ENCODE measurements at regions not wholly inside any gene's neighbourhood (a gene's known extent, or its start where the extent isn't known, plus 50 kb on each side); places are given as distances from the start of the nearest gene placed in this dataset.
A peak's percentile ranks its signal among the peaks of the same experiment; 100 is the strongest.
"Not testable (repeated sequence)": the region's sequence is repeated elsewhere in the genome, so short reads cannot be mapped to it uniquely, and the experiment has no call there.

- DNase-seq (ENCODE audit: low read depth), result peak; percentile 43
- H3K4me3 ChIP-seq (ENCODE audit: low read length), result peak overlapping the region; percentile 11
- TF ChIP-seq, protein P1, sequence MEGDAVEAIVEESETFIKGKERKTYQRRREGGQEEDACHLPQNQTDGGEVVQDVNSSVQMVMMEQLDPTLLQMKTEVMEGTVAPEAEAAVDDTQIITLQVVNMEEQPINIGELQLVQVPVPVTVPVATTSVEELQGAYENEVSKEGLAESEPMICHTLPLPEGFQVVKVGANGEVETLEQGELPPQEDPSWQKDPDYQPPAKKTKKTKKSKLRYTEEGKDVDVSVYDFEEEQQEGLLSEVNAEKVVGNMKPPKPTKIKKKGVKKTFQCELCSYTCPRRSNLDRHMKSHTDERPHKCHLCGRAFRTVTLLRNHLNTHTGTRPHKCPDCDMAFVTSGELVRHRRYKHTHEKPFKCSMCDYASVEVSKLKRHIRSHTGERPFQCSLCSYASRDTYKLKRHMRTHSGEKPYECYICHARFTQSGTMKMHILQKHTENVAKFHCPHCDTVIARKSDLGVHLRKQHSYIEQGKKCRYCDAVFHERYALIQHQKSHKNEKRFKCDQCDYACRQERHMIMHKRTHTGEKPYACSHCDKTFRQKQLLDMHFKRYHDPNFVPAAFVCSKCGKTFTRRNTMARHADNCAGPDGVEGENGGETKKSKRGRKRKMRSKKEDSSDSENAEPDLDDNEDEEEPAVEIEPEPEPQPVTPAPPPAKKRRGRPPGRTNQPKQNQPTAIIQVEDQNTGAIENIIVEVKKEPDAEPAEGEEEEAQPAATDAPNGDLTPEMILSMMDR (conservative IDR thresholded peaks at IDR 0.05; ENCODE audit: low read depth, low read length), result peak; percentile 84
Observed at GRCh38 chr12:85468356-85469157, 188.5 kb downstream of the ALX1 start.

- peak overlapping the region; percentile 11 for H3K4me3 ChIP-seq (ENCODE audit: low read length)
- peak; percentile 50 for DNase-seq (ENCODE audit: low read depth)
Observed at GRCh38 chr12:85469158-85470086, 189.4 kb downstream of the ALX1 start.

GRCh38 chr12:85475277-85475676 is 195.3 kb downstream of the ALX1 start:
- H3K4me3 ChIP-seq (ENCODE audit: low read length); DNase-seq (ENCODE audit: low read depth): not testable (repeated sequence)

DNA sequence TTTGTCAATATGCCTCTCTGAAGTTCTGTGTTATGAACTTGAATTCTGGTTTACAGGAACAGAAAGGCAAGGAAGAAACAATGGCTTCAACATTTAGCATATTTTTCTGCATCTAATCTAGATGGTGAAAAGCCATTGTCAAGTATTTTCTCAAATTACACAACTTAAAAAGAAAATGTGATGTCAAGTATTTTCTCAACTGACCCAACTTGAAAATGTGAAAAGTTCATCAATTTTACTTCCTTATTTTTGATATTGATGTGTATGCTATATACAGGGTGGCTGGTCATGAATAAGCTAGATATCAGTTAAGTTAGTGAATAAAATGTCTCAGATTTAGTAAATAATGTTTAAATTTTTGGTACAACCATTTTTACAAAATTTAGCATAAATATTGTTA is 196.7 kb downstream of the ALX1 start:
- TF ChIP-seq, protein P1 (conservative IDR thresholded peaks at IDR 0.05; ENCODE audit: low read depth, low read length), result no peak
- DNase-seq (ENCODE audit: low read depth), result no peak
- no peak overlapping the region for H3K4me3 ChIP-seq (ENCODE audit: low read length)

DNA sequence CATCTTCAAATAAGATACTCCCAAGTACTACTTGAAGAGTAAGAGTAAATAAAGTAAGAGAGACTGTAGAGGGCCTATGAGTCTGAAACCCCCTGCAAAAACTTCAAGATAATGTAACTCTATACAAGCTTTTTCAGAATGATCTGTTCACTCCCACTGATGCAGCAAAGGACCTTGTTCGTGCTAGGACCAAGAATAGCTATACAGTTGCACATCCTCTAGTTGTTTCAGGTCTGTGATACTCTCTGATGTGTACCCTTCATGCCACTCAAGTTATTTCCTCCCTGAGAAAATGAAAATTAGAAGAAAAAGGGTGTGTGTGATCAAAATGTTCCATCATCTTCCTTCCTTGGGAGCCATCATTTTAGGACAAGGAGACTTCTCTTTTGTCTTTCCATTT is 204.4 kb downstream of the ALX1 start:
- DNase-seq (ENCODE audit: low read depth), result no peak
- TF ChIP-seq, protein P1 (conservative IDR thresholded peaks at IDR 0.05; ENCODE audit: low read depth, low read length), result no peak
- no peak overlapping the region for H3K4me3 ChIP-seq (ENCODE audit: low read length)

DNA sequence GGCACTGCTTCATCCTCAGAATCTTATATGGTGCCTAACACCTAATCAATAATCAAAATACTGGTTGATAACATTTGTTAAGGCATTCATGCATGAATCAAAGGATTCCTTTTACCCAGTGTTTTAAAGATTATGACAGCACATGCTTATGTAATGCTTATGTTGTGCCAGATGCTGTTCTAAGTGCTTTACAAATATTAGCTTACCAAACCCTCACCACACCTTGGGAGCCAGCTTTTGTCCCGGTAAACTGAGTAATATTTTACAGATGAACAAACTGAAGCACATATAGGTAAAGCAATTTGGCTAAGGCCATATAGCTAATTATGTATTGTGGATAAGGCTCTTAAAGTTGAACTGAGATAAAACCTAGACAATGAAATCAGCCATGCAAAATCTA is 209.2 kb downstream of the ALX1 start:
- TF ChIP-seq, protein P1 (conservative IDR thresholded peaks at IDR 0.05; ENCODE audit: low read depth, low read length), result no peak
- no peak overlapping the region for H3K4me3 ChIP-seq (ENCODE audit: low read length)
- no peak for DNase-seq (ENCODE audit: low read depth)

DNA sequence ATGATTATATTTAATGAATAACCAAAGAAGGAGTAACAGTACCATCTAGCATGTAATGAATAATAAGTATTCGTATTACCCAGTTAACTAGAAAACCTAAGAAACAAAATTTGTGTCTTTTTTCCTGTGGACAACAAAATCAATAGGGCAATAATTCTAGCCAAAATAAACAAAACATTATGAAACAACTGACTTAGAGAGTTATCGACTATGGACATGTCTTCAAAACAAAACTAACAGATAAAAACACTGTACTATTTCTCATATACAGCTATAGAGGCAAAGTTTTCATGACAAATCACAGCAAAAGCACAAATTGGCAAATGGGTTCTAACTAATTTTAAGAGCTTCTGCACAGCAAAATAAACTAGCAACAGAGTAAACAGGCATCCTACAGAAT is 224.1 kb downstream of the ALX1 start:
- DNase-seq (ENCODE audit: low read depth), result no peak
- no peak overlapping the region for H3K4me3 ChIP-seq (ENCODE audit: low read length)
- TF ChIP-seq, protein P1 (conservative IDR thresholded peaks at IDR 0.05; ENCODE audit: low read depth, low read length), result no peak

- TF ChIP-seq, protein P1 (conservative IDR thresholded peaks at IDR 0.05; ENCODE audit: low read depth, low read length), result no peak
- no peak overlapping the region for H3K4me3 ChIP-seq (ENCODE audit: low read length)
- no peak for DNase-seq (ENCODE audit: low read depth)
Observed at GRCh38 chr12:85504624-85505023, 224.6 kb downstream of the ALX1 start.

Data from retinal pigment epithelial cell (primary cell).